IPS DF 6.9 (cell line): ENCODE measurements at regions not wholly inside any gene's neighbourhood (a gene's known extent, or its start where the extent isn't known, plus 50 kb on each side); places are given as distances from the start of the nearest gene placed in this dataset.
"Not testable (repeated sequence)": the region's sequence is repeated elsewhere in the genome, so short reads cannot be mapped to it uniquely, and the experiment has no call there.

Experiments used
- DNase-seq: peaks from one replicate; pipeline ENCODE4 v3.0.0-alpha.2; 2013; ENCODE audit warnings: low read depth, low spot score
- H3K27ac ChIP-seq: one replicate; pipeline ENCODE4 v1.5.1; 2013; ENCODE audit warnings: low read length, control low read depth
- H3K27me3 ChIP-seq: 2 replicates; pipeline ENCODE4 v1.6.1; 2013; ENCODE audit warnings: mild to moderate bottlenecking, low read length; ENCODE audit not compliant: control insufficient read depth, insufficient read depth
- H3K36me3 ChIP-seq: 2 replicates; pipeline ENCODE4 v1.6.1; 2013; ENCODE audit warnings: low read length; ENCODE audit not compliant: control insufficient read depth, insufficient read depth
- H3K4me1 ChIP-seq: 2 replicates; pipeline ENCODE4 v1.6.1; 2013; ENCODE audit warnings: low read length; ENCODE audit not compliant: control insufficient read depth, insufficient read depth
- H3K4me3 ChIP-seq: 2 replicates; pipeline ENCODE4 v1.5.1; 2013; ENCODE audit warnings: mild to moderate bottlenecking, low read length
- H3K9me3 ChIP-seq: 2 replicates; pipeline ENCODE4 v1.6.1; 2013; ENCODE audit warnings: low read length, inconsistent platforms; ENCODE audit not compliant: control insufficient read depth, insufficient read depth
- WGBS: extraction: QIAGEN DNeasy Blood & Tissue Kit; methylation state at CpG from one replicate; pipeline ENCODE4 v1.1.7; 2013; ENCODE audit warnings: mixed read lengths, missing lambda C conversion rate; ENCODE audit not compliant: insufficient read length, insufficient coverage; 5-methylcytosine and 5-hydroxymethylcytosine counted together

DNA sequence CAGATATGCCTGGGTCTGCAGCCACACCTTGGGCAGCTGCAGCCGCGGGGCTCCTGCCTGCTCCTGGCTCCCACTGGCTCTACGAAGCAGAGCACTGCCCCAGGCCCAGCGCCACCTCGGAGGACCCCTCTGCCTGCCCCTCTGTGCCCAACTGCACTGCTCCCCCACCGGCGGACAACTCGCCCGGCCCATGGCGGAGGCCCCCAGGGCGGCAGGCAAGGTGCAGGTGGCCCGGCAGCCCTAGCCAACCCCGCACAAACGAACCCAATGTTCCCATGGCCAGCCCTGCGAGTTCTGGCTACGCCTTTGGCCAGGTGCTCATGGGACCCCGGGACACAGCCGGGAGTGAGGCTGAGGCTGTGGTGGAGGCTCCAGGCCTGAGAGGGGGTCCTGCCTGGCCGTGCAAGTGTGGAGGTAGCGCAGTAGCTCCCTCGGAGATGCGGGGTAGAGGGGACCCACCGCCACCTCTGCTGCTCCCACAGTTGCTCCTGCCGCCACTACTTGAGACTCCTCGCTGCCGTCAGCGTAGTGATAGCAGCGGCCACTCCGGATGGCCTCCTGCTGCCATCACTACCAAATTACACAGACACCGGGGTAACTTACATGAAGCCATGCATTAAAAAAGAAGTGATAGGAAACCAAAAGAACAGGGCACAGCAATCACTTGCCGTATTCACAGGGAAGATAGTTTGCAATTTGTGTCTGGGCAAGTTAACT lies 97.3 kb upstream of the SP4 start:
- H3K4me1 ChIP-seq = peaks cover 3% of the 10 kb centered on the region; the same call in 1 of the 2 replicates
- no peaks in the 10 kb centered on the region for H3K9me3 ChIP-seq
- WGBS = no CpG with 5 or more reads among the region's 31 CpGs
- no peak overlapping the region for H3K27ac ChIP-seq
- H3K4me3 ChIP-seq = no peak overlapping the region
- DNase-seq = no peak
- H3K27me3 ChIP-seq = no peaks in the 10 kb centered on the region
- H3K36me3 ChIP-seq = no peaks in the 10 kb centered on the region

DNA sequence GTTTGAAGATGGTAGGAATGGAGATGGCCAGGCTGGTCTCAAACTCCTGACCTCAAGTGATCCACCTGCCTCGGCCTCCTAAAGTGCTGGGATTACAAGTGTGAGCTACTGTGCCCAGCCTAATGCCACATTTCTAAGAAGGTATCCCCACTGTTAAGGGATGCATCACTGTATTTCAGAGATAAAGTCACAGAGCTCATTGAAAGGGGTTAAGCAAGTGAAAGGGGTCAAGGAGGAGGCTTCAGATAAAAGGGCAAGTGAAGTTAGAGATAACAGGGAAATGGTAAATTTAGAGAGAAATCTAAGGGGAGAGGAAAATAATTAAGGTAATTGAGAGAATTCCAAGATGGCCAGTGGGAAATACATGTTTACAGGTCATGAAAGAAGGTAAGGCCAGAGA lies 93.0 kb upstream of the SP4 start:
- Histone ChIP-seq H3K4me3 (no peak overlapping the region), H3K9me3 (no peaks in the 10 kb centered on the region), H3K4me1 (peaks cover 3% of the 10 kb centered on the region; the same call in 1 of the 2 replicates), H3K27ac (no peak overlapping the region), H3K27me3 (no peaks in the 10 kb centered on the region), H3K36me3 (no peaks in the 10 kb centered on the region)
- no peak for DNase-seq
- no CpG with 5 or more reads among the region's 1 CpG for WGBS

DNA sequence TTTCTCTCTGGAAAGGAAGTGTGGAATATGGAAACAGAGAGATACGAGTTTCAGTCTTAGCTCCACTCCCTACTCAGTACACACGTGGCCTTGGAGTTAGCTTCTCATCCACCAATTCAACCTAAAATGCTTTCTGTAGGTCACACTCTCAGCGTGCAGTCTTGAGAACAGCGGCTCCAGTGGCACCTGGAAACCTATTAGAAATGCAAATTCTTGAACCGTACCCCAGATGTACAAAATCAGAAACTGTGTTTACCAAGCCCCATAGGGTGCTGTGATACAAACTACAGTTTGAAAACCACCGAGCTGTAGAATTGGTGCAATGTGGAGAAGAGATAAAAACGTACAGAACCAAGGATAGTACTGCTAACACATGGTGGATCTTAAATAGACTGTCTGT lies 91.1 kb upstream of the SP4 start:
- Histone ChIP-seq H3K36me3 (no peaks in the 10 kb centered on the region), H3K4me1 (0 out of 2 replicates have a peak, but pooled peaks cover 1% of the 10 kb centered on the region), H3K27ac (no peak overlapping the region), H3K27me3 (no peaks in the 10 kb centered on the region), H3K9me3 (no peaks in the 10 kb centered on the region), H3K4me3 (no peak overlapping the region)
- DNase-seq = no peak
- WGBS = no CpG with 5 or more reads among the region's 7 CpGs

- DNase-seq = no peak
- Histone ChIP-seq H3K27ac (no peak overlapping the region), H3K36me3 (no peaks in the 10 kb centered on the region), H3K9me3 (no peaks in the 10 kb centered on the region), H3K4me3 (no peak overlapping the region), H3K27me3 (no peaks in the 10 kb centered on the region), H3K4me1 (0 out of 2 replicates have a peak, but pooled peaks cover 1% of the 10 kb centered on the region)
- no CpG with 5 or more reads among the region's 4 CpGs for WGBS
Measured at GRCh38 chr7:21338728-21339164, 89.1 kb upstream of the SP4 start.

DNA sequence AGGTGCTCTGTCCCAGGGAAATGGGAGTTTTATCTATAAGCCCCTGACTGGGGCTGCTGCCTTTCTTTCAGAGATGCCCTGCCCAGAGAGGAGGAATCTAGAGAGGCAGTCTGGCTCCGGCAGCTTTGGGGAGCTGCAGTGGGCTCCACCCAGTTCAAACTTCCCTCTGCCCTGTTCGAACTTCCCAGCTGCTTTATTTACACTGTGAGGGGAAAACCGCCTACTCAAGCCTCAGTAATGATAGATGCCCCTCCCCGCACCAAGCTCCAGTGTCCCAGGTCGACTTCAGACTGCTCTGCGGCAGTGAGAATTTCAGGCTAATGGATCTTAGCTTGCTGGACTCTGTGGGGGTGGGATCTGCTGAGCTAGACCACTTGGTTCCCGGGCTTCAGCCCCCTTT lies 83.0 kb upstream of the SP4 start:
- H3K36me3 ChIP-seq = not testable (repeated sequence)
- no CpG with 5 or more reads among the region's 7 CpGs for WGBS

DNA sequence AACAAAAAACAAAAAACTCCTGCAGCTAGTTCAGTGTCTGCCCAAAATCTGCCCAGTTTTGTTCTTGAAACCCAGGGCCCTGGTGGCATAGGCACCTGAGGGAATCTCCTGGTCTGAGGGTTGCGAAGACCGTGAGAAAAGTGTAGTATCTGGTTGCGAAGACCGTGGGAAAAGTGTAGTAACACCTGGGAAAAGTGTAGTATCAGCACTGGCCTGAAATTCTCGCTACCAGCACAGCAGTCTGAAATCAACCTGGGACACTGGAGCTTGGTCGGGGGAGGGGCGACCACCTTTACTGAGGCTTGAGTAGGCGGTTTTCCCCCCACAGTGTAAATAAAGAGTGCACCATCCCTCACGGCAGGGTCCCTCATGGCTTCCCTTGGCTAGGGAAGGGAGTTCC lies 82.5 kb upstream of the SP4 start:
- H3K4me3 ChIP-seq = no peak overlapping the region
- WGBS = no CpG with 5 or more reads among the region's 9 CpGs
- no peak for DNase-seq
- no peaks in the 10 kb centered on the region for H3K9me3 ChIP-seq
- no peaks in the 10 kb centered on the region for H3K4me1 ChIP-seq
- no peaks in the 10 kb centered on the region for H3K36me3 ChIP-seq
- no peak overlapping the region for H3K27ac ChIP-seq
- H3K27me3 ChIP-seq = no peaks in the 10 kb centered on the region

More for the DNA sequence above, 83.0 kb upstream of the SP4 start:
- H3K4me3 ChIP-seq, H3K9me3 ChIP-seq, H3K27ac ChIP-seq, H3K27me3 ChIP-seq, DNase-seq, H3K4me1 ChIP-seq: not testable (repeated sequence)

DNA sequence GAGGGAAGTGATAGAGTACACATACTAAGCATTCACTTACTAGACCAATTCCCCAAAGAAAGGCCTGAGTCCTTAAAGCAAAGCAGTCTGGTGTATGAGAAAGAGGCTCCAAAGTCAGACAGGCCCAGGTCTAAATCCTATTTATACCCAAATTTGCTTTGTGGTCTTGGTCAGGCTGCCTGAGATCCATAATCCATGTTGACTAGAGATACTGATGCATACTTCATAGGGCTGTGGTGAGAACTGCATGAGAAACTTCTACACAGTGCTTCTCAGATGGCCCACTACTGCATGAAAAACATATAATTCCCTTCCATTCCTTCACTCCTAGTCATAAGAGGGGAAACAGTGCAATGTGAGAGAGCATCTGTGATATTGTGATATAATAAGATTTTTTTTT lies 81.6 kb upstream of the SP4 start:
- DNase-seq = no peak
- H3K27ac ChIP-seq = no peak overlapping the region
- H3K27me3 ChIP-seq = no peaks in the 10 kb centered on the region
- H3K4me3 ChIP-seq = no peak overlapping the region
- H3K9me3 ChIP-seq = no peaks in the 10 kb centered on the region
- H3K36me3 ChIP-seq = no peaks in the 10 kb centered on the region
- H3K4me1 ChIP-seq = no peaks in the 10 kb centered on the region

- Histone ChIP-seq H3K27me3 (no peaks in the 10 kb centered on the region), H3K27ac (no peak overlapping the region), H3K9me3 (no peaks in the 10 kb centered on the region), H3K4me1 (no peaks in the 10 kb centered on the region), H3K36me3 (no peaks in the 10 kb centered on the region), H3K4me3 (no peak overlapping the region)
- WGBS = no CpG with 5 or more reads among the region's 4 CpGs
- DNase-seq = no peak
Measured at GRCh38 chr7:21352540-21353387, 75.1 kb upstream of the SP4 start.

- no CpG with 5 or more reads among the region's 4 CpGs for WGBS
- Histone ChIP-seq H3K27ac (no peak overlapping the region), H3K9me3 (no peaks in the 10 kb centered on the region), H3K4me1 (no peaks in the 10 kb centered on the region), H3K27me3 (no peaks in the 10 kb centered on the region), H3K4me3 (no peak overlapping the region), H3K36me3 (no peaks in the 10 kb centered on the region)
- no peak for DNase-seq
Measured at GRCh38 chr7:21353388-21353780, 74.5 kb upstream of the SP4 start.

- no peaks in the 10 kb centered on the region for H3K27me3 ChIP-seq
- H3K9me3 ChIP-seq = no peaks in the 10 kb centered on the region
- no peak overlapping the region for H3K27ac ChIP-seq
- DNase-seq = no peak
- no peaks in the 10 kb centered on the region for H3K4me1 ChIP-seq
- H3K36me3 ChIP-seq = no peaks in the 10 kb centered on the region
- WGBS = 100% methylated on average over 2 of the region's 5 CpGs
- no peak overlapping the region for H3K4me3 ChIP-seq
Measured at GRCh38 chr7:21354284-21354683, 73.6 kb upstream of the SP4 start.
